Transverse colon (tissue), 4 donors: ENCODE measurements at regions not wholly inside any gene's neighbourhood (a gene's known extent, or its start where the extent isn't known, plus 50 kb on each side); places are given as distances from the start of the nearest gene placed in this dataset.

Experiments used
- DNase-seq: peaks from one replicate; pipeline ENCODE4 v3.0.0-alpha.2; 2019
- H3K27ac ChIP-seq, 4 donors: fragments of 200-600 bp; sonication (generic); 2 replicates each; pipeline ENCODE4 v1.5.1; 2016 to 2018; ENCODE audit warnings: inconsistent platforms in 4 of 4
- H3K27me3 ChIP-seq: fragments of 200-600 bp; sonication (generic); 2 replicates; pipeline ENCODE4 v1.5.1; 2017; ENCODE audit warnings: inconsistent platforms
- H3K36me3 ChIP-seq, 4 donors: fragments of 200-600 bp; sonication (generic); 2 replicates each; pipeline ENCODE4 v1.5.1; 2017 to 2019; ENCODE audit warnings: inconsistent platforms in 4 of 4
- H3K4me1 ChIP-seq, 4 donors: fragments of 200-600 bp; sonication (generic); 2 replicates each; pipeline ENCODE4 v1.5.1; 2017 to 2020; ENCODE audit warnings: inconsistent platforms in 4 of 4
- H3K4me3 ChIP-seq, 4 donors: fragments of 200-600 bp; sonication (generic); 1 replicate in 1 of 4; 2 replicates in 3 of 4; pipeline versions ENCODE4 v1.5.1 to v1.6.1; 2017 to 2019; ENCODE audit warnings: inconsistent platforms in 4 of 4
- H3K9me3 ChIP-seq, 2 donors: fragments of 200-600 bp; sonication (generic); 2 replicates each; pipeline ENCODE4 v1.5.1; 2017 to 2019; ENCODE audit warnings: inconsistent platforms in 2 of 2
- CTCF ChIP-seq, 5 experiments: fragments of 200-600 bp in 3 of 5; fragments of 450-650 bp in 2 of 5; sonication (generic) in 3 of 5; IDR thresholded peaks; 1 replicate in 2 of 5; 2 replicates in 3 of 5; pipeline ENCODE4 v1.5.1; 2016 to 2017; ENCODE audit warnings: antibody characterized with exemption in 5 of 5, inconsistent platforms in 3 of 5, mild to moderate bottlenecking in 2 of 5, moderate library complexity in 1 of 5
- EP300 ChIP-seq: sonication (generic); formaldehyde crosslinking; IDR thresholded peaks from one replicate; pipeline ENCODE4 v1.6.1; 2017; ENCODE audit warnings: antibody characterized with exemption, low read depth
- POLR2A ChIP-seq: fragments of 450-650 bp; IDR thresholded peaks from one replicate; pipeline ENCODE4 v1.6.1; 2016; ENCODE audit warnings: antibody characterized with exemption, mild to moderate bottlenecking, moderate library complexity
- POLR2AphosphoS5 ChIP-seq, 3 donors: sonication (generic); formaldehyde crosslinking; IDR thresholded peaks; one replicate each; pipeline ENCODE4 v1.6.1; 2016; ENCODE audit warnings: antibody characterized with exemption in 3 of 3
- WGBS, 2 donors: methylation state at CpG; one replicate each; pipeline ENCODE4 v1.1.5; 2018; ENCODE audit warnings: low coverage in 1 of 2; 5-methylcytosine and 5-hydroxymethylcytosine counted together
- in situ Hi-C, 4 donors: fragments of 200-750 bp; cut with MboI; loops; one replicate each; pipeline versions ENCODE4 v1.15.0 to v1.15.1; 2017; ENCODE audit warnings: low sequenced_read_pairs in 3 of 4, low pct_ligation_motif_present in 1 of 4, low pct_unique_long_range_greater_than_20kb in 1 of 4
- intact Hi-C: fragments of 100-400 bp; cut with DNase I; formaldehyde crosslinking; loops from one replicate; pipeline ENCODE4 v1.15.1; 2023; ENCODE audit warnings: low total_unique reads

DNA sequence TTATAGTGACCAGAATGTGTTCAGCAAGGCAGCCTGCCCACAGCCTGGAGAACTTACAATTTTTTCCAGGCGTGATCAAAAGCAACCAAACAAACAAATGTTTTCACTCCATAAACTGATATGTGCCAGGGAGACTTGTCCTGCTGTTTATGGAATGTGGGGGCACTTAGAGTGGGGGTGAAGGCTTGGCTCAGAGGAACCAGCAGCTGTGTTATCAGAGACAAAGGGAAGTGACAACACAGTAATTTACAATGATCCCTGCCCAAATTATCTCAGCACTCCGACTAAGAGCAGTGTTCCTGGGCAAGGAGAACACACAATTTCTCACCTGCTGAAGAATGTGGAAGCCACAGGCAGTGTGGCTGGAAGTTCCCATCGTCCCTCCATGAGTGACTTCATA is 429.1 kb upstream of the IRX4 start:
- Histone ChIP-seq H3K27me3 (no peaks in the 10 kb centered on the region), H3K27ac (no peak overlapping the region), H3K4me3 (no peak overlapping the region), H3K4me1 (no peaks in the 10 kb centered on the region), H3K9me3 (peaks cover 0 to 6% of the 10 kb centered on the region in 2 donors), H3K36me3 (no peaks in the 10 kb centered on the region)
- intact Hi-C loops (no loop called here), in situ Hi-C loops (no loop called here)
- TF ChIP-seq POLR2A (no peak), CTCF (IDR thresholded peaks at IDR 0.05) (no peak), POLR2AphosphoS5 (IDR thresholded peaks at IDR 0.05) (no peak), EP300 (no peak)
- 17 to 22% methylated on average over 1 to 3 of the region's 3 CpGs for WGBS, 2 donors
- no peak for DNase-seq

DNA sequence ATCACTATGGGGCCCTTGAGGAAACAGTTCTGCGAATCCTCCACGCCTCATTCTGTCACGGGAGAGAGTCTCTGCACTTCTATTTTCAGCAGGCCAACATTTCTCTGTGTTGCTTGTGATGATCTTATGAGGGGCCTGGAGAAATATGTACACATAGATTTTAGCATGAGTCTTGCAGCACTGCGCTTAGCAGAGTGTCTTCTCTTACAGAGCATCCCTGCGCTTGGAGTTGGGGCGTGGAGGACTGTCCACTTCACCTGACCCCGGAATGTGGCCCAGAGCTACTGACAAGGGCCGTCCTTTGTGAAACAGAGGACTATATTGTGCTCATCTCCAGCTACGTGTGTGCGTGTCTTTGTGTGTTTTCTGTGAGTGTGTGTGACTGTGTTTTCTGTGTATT is 428.2 kb upstream of the IRX4 start:
- TF ChIP-seq POLR2AphosphoS5 (IDR thresholded peaks at IDR 0.05) (no peak), CTCF (IDR thresholded peaks at IDR 0.05) (no peak), POLR2A (no peak), EP300 (no peak)
- no peak overlapping the region for H3K27ac ChIP-seq
- intact Hi-C loops (no loop called here), in situ Hi-C loops (no loop called here)
- no peak overlapping the region for H3K4me3 ChIP-seq
- H3K36me3 ChIP-seq, result no peaks in the 10 kb centered on the region
- H3K9me3 ChIP-seq, result peaks cover 0 to 6% of the 10 kb centered on the region in 2 donors
- no peaks in the 10 kb centered on the region for H3K4me1 ChIP-seq
- WGBS, 2 donors, result 84 to 91% methylated on average over 5 to 10 of the region's 10 CpGs
- no peak for DNase-seq
- H3K27me3 ChIP-seq, result no peaks in the 10 kb centered on the region

DNA sequence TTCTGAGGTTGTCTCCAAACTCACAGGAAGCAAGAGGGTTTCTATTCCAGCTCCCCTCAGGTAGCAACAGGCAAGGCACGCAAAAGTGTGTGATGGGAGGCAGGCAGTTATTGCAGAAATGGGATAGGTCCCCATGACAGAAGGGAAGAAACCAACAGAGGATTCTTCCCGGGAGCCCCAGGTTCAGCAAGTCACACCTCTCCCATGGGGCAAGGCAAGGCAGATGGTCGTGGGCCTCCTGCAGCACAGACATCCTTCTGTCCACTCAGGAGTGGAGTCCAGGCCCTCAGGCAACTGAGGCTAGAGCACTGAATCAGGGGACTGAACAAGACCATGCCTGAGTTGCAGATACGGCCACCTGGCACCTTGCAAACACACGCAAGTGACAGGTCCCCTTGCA is 424.9 kb upstream of the IRX4 start:
- in situ Hi-C loops, result no loop called here
- 83% methylated on average over 5 of the region's 5 CpGs; no CpG with 5 or more reads in 1 of the 2 donors for WGBS, 2 donors
- Histone ChIP-seq H3K4me1 (no peaks in the 10 kb centered on the region), H3K4me3 (no peak overlapping the region), H3K27ac (no peak overlapping the region), H3K9me3 (no peaks in the 10 kb centered on the region), H3K27me3 (no peaks in the 10 kb centered on the region), H3K36me3 (no peaks in the 10 kb centered on the region)
- TF ChIP-seq CTCF (IDR thresholded peaks at IDR 0.05) (no peak), POLR2AphosphoS5 (IDR thresholded peaks at IDR 0.05) (no peak), EP300 (no peak), POLR2A (no peak)
- intact Hi-C loops, result no loop called here
- DNase-seq, result no peak

DNA sequence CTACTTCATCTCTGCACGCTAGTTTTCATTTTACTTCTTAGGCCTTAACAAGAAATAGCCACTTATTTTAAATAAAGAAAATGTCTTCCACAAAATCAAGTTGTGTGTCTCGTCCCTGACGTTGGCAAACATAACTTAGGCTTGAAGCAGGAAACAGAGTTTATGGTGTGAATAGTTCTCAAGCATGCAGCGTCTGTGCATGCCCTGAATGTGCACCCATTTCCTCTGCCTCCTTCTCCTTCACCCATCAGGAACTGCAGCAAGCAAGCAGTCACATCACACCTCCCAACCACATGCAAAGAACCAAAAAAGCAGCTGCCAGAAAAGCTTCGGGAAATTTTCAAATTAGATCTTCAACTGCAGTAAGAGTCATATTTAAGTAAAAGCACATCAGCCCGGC is 424.0 kb upstream of the IRX4 start:
- Histone ChIP-seq H3K36me3 (no peaks in the 10 kb centered on the region), H3K4me1 (no peaks in the 10 kb centered on the region), H3K27ac (no peak overlapping the region), H3K27me3 (no peaks in the 10 kb centered on the region), H3K4me3 (no peak overlapping the region), H3K9me3 (no peaks in the 10 kb centered on the region)
- intact Hi-C loops (no loop called here), in situ Hi-C loops (no loop called here)
- 54 to 59% methylated on average over 5 to 6 of the region's 6 CpGs for WGBS, 2 donors
- no peak for DNase-seq
- no peak for TF ChIP-seq CTCF (IDR thresholded peaks at IDR 0.05)
- TF ChIP-seq POLR2AphosphoS5 (IDR thresholded peaks at IDR 0.05), result no peak
- TF ChIP-seq EP300, result no peak
- TF ChIP-seq POLR2A, result no peak
